IMR-90 (cell line): ENCODE measurements at regions not wholly inside any gene's neighbourhood (a gene's known extent, or its start where the extent isn't known, plus 50 kb on each side); places are given as distances from the start of the nearest gene placed in this dataset.

Source experiments
- CEBPB ChIP-seq: IDR thresholded peaks from 2 replicates; pipeline ENCODE4 v1.6.1; 2012; ENCODE audit warnings: low read depth, low read length, improper control_type of control experiment
- CTCF ChIP-seq: conservative IDR thresholded peaks from 2 replicates; pipeline ENCODE4 v1.5.1; 2012; ENCODE audit warnings: mild to moderate bottlenecking, low read depth, low read length, improper control_type of control experiment
- ELK1 ChIP-seq: fragments of 150-350 bp; IDR thresholded peaks from 2 replicates; pipeline ENCODE4 v1.6.1; 2016; ENCODE audit warnings: low read depth, mild to moderate bottlenecking, low read length, moderate library complexity, borderline replicate concordance
- MAFK ChIP-seq: IDR thresholded peaks from 2 replicates; pipeline ENCODE4 v1.6.1; 2012; ENCODE audit warnings: low read depth, low read length, improper control_type of control experiment
- MAZ ChIP-seq: IDR thresholded peaks from 2 replicates; pipeline ENCODE4 v1.6.1; 2012; ENCODE audit warnings: low read depth, mild to moderate bottlenecking, low read length, improper control_type of control experiment, moderate library complexity, borderline replicate concordance
- NFE2L2 ChIP-seq: fragments of 150-350 bp; IDR thresholded peaks from 2 replicates; pipeline ENCODE4 v1.6.1; 2016; ENCODE audit warnings: low read depth, mild to moderate bottlenecking, low read length
- POLR2A ChIP-seq: IDR thresholded peaks from 2 replicates; pipeline ENCODE4 v1.6.1; 2012; ENCODE audit warnings: mild to moderate bottlenecking, low read depth, low read length
- RAD21 ChIP-seq: IDR thresholded peaks from 2 replicates; pipeline ENCODE4 v1.6.1; 2012; ENCODE audit warnings: low read length, improper control_type of control experiment
- RFX5 ChIP-seq: IDR thresholded peaks from 2 replicates; pipeline ENCODE4 v1.8.0; 2012; ENCODE audit warnings: low read depth, mild to moderate bottlenecking, low read length, moderate library complexity
- USF2 ChIP-seq: fragments of 150-350 bp; IDR thresholded peaks from 2 replicates; pipeline ENCODE4 v1.6.1; 2017; ENCODE audit warnings: mild to moderate bottlenecking, antibody characterized with exemption, low read length, low read depth

GRCh38 chr11:131295986-131296385 lies 74.4 kb upstream of the NTM start:
- TF ChIP-seq CTCF (no peak), MAZ (no peak), USF2 (no peak), POLR2A (no peak), RAD21 (no peak), RFX5 (no peak), NFE2L2 (no peak), ELK1 (no peak), MAFK (no peak), CEBPB (no peak)
